ENCODE measurements at regions not wholly inside any gene's neighbourhood (a gene's known extent, or its start where the extent isn't known, plus 50 kb on each side); places are given as distances from the start of the nearest gene placed in this dataset.
"Not testable (repeated sequence)": the region's sequence is repeated elsewhere in the genome, so short reads cannot be mapped to it uniquely, and the experiment has no call there.

DNA sequence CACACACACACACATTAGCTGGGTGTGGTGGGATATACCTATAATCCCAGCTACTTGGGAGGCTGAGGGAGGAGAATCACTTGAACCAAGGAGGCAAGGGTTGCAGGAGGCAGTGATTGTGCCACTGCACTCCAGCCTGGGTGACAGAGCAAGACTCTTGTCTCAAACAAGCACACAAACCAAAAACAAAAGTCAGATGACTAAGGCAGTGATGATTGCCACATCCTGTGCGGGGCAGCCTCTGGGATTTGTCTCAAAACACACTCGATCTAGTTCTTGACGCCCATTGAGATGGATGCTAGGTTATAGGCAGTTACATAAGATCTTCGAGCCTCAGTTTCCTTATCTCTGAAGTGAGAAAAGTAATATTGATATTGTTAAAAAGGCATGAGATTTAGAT, 57.8 kb upstream of the NBPF8 start:
- peak; percentile 40 to 57 (median 46) for DNase-seq

- peak in 2 of 4 experiments; percentile 10 to 16 for DNase-seq
These were observed 58.7 kb upstream of the NBPF8 start for GRCh38 chr1:120356170-120356569.

DNA sequence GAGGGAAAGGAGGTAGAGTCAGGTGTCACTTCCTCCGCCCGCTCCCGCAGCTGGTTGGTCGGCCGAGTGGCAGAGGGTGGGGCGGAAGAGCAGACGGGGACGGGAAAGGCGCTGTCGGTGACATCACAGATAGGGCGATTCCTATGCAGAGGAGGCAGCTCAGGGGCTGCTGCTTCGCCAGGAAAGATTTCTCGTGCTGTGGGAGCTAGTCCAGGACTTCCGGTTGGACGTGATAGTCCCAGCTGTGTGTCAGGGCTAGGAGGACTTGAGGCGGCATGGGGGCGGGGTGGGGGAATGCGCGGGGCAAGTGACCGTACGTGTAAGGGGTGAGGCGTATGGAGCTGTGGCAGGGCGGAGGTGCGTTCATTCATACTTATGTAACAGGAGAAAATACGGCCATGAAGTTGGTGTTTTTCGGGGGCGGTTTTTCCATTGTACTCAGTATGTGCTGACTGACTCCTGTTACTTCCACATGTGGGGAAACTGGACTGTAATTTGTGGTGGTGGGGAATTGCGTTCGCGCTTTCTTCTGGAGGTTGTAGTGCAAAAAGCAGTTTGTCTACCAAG, 60.1 kb upstream of the NBPF8 start:
- peak; percentile 52 to 71 (median 60) for DNase-seq

DNA sequence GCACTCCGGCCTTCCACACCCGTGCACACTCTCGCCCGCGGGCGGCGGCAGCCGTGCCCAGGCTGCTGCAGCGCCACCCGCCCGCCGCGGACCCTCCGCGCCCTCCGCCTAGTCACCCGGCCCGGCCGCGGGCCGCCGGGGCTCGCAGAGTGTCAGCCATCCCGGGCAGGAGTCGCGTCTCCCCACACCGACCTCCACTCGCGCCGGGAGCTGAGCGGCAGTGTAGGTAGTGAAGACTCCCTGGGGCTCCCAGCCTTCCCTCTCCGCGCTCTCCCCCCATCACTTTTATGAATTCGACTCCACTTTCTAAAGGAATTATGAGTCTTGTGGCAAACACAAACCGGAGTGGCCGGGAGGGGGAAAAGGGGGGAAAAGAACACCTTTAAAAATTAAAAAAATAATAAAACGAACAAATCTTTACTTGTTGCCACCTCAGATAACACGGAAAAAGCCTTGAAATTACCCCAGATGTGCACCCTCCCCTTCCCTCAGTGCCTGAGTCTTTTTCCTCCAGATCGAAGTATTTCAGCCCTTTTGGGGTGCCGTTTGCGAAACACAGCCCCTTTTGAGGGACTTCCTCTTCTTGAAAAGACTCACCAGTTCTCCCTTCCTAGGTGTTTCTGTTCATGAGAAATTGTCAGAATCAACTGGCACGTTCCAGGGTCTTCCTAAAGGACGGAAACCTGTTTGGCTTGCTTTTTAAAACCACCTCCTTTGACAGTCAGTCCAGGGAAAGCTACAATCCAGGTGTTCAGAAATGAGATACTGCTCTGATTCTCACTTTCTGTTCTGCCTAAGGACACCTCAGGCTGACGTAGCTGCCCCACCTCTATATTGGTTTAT, 72.4 kb upstream of the NBPF8 start:
- peak in 2 of 4 experiments; percentile 0 for DNase-seq

DNA sequence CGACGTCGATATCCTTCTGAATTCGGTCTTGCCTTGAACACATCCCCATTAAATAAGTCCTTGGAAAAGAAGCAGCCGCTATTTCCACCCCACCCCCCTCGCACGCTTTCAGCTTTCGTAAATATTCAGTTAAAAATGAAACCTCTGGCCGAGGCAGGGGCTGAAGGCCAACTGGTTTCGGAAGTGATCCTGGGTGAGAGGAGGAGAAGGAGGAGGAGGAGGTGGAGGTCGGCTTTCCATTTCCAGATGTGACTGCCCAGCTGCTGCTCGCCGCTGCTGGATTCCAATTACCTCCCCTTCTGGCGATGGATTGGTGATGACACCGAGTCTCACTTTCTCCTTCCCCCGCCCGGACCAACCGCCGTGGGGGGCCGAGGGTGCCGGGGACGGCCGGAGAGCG, 73.1 kb upstream of the NBPF8 start:
- DNase-seq: peak in 2 of 4 experiments; percentile 1 to 5

GRCh38 chr1:120340838-120341751, 73.7 kb upstream of the NBPF8 start:
- not testable (repeated sequence) for DNase-seq

GRCh38 chr1:120315738-120316137, 99.1 kb upstream of the NBPF8 start:
- not testable (repeated sequence) for DNase-seq

DNA sequence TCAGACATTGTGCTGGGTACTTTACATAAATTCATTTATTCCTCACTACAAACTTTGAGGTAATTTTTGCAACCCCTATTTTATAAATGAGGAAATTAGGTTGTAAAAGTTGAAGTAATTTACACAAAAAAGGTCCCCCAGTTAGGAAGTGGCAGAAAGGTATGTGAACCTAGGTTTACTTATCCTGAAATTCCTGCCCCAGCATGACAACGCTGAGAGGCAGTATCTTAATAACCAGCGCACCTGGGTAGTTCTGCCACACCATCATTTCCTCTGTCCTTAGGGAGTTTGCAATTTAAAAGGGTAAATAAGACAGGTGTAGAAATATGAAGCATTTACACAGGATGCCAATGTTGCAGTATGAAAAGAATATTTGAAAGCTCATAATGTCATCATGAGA, 102.9 kb upstream of the NBPF8 start:
- DNase-seq: not testable (repeated sequence)

DNA sequence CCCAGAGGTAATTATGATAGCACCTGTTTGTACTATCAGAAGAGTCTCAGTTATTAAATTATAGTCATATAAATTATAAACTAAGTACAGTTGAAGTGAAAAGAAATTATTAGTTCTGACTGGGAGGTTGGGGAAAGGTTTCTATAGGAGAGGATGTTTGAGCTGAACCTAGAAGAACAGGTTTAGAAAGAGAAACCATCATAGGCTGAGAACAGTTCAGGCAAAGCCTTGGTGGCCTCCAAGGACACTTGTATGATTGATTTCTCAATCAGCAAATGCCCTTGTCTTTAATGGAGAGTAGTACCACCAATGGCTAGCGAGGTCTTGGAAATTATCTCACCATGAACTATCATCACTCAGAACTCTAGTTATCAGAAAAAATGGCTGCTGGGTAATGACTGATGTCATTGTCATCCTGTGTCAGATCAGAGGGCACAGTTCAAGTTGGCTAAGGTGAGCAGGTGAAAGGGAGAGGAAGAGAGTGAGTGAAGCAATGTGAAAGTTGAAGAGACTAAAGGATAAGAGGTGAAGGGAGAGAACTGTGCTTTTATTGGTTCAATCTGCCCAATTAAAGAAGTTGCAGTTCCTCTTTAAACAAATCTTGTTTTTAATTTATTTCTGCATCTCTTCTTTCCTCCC, 105.8 kb upstream of the NBPF8 start:
- DNase-seq: not testable (repeated sequence)

GRCh38 chr1:120305046-120305445, 109.8 kb upstream of the NBPF8 start:
- DNase-seq: not testable (repeated sequence)

GRCh38 chr1:120304341-120304740, 110.5 kb upstream of the NBPF8 start:
- not testable (repeated sequence) for DNase-seq

GRCh38 chr1:120299433-120300057, 115.3 kb upstream of the NBPF8 start:
- not testable (repeated sequence) for DNase-seq

DNA sequence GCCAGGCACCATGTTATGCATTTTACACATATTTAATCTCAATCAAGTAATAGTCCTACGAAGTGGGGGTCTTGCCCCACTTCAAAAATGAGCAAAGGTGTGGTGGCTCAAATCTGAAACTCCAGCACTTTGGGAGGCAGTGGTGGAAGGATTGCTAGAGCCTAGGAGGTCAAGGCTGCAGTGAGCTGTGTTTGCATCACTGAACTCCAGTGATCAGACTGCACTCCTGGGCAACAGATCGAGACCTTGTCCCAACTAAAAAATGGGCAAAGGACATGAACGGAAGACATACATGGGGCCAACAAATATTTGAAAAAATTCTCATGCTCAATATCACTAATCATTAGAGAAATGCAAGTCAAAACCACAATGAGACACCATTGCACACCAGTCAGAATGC, 116.3 kb upstream of the NBPF8 start:
- not testable (repeated sequence) for DNase-seq

GRCh38 chr1:120297345-120297953, 117.4 kb upstream of the NBPF8 start:
- DNase-seq: not testable (repeated sequence)

- not testable (repeated sequence) for DNase-seq
These were observed 113.8 kb upstream of the SEC22B start for GRCh38 chr1:120290105-120290504.

DNA sequence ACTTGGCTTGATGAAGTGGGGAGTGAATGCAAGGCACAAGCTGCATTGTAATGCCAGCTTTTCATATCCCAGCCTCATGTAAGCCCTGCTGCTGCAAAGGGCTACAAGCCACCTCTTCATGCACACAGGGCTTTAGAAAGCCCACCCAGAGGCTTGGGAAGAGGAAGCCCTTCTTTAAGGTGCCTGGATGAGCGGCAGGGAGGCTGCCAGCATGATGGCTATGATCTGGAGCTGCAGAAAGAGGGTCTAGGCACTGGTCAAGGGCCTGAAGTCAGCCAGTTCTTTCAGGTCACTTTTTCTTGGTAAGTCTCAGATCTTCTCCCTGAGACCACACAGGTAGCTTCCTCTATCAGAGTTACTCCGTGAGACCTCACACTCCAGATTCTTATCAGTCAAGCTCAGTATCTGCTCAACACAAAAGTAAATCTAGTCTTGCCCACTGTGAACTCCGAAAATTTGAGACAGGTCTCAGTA, 113.3 kb upstream of the SEC22B start:
- not testable (repeated sequence) for DNase-seq

- DNase-seq: not testable (repeated sequence)
These were observed 112.7 kb upstream of the SEC22B start for GRCh38 chr1:120288814-120289600.

DNA sequence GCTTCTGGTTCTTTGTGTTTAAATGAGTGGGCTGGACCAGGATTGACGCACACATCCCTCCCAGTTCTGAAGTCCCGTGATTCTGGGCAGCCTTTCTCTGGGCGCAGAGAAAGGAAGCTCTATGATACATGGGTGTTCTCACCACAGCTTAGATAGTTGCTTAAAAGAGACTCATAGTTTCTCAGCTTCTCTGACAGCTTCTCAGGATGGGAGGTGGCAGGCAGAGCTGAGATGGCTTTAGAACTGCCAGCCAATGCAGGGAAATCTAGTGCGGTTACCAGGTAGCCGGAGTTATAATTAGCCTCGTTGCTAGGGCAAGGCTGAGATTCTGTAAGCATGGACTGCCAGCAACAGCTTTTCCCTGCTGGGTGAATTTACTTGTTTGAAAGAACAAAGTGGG, 111.8 kb upstream of the SEC22B start:
- DNase-seq: not testable (repeated sequence)

DNA sequence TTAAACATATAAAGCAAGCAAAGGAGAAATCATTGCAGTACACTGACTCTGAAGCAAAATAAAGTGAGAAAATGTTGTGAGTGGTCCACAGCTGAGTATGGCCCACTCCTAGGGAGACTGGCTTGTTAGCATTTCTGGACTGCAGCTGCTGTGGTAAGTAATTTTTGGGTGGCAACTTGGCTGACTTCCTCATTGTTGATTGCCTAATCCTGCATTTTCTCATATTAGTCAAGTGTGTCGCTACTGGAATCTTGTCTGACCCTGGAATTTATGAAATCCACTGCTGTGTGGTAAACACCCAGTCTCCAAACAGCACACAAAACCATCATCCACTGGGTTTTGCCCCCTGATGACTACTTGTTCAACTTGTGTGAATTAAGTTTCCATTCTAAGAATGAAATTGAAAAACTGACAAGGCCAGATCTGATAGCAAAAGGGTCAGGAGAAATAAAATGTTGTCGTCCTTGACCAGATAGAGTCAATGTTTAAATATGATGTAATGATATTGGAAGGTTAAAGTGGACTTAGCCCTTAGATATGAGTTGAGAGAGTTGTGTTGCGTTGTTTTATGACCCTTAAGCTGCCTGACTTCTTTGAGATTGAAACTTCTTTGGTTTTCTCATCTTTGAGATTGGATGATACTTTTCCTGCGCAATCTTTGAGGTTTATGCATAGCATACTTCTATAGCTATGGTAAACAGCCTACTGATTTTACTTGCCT, 106.6 kb upstream of the SEC22B start:
- not testable (repeated sequence) for DNase-seq

GRCh38 chr1:120278259-120278610, 101.9 kb upstream of the SEC22B start:
- DNase-seq: not testable (repeated sequence)

All from suppressor macrophage (primary cell).